ENCODE measurements at regions not wholly inside any gene's neighbourhood (a gene's known extent, or its start where the extent isn't known, plus 50 kb on each side); places are given as distances from the start of the nearest gene placed in this dataset.

- peaks cover 55% of the 10 kb centered on the region for H3K27me3 ChIP-seq (replicated peaks; ENCODE audit: insufficient read depth, low read length)
- H3K4me1 ChIP-seq (ENCODE audit: low read length): no peaks in the 10 kb centered on the region
These were observed 162.8 kb downstream of the BRD1 start for GRCh38 chr22:49664891-49665290.

GRCh38 chr22:49664371-49664881 lies 163.2 kb downstream of the BRD1 start:
- no peaks in the 10 kb centered on the region for H4K20me1 ChIP-seq (ENCODE audit: insufficient read depth, low read length)
- TF ChIP-seq EZH2phosphoT487 (IDR thresholded peaks at IDR 0.05; ENCODE audit: low read length) (no peak), CTCF (IDR thresholded peaks at IDR 0.05; ENCODE audit: low read length) (no peak), EZH2 (optimal IDR thresholded peaks at IDR 0.05; ENCODE audit: low read depth, low read length) (no peak)
- H3K4me3 ChIP-seq (ENCODE audit: low read length): no peak overlapping the region
- no peak overlapping the region for H3K27ac ChIP-seq (ENCODE audit: low read length)
- H3K79me2 ChIP-seq (ENCODE audit: low read length): no peaks in the 10 kb centered on the region
- H3K4me1 ChIP-seq (ENCODE audit: low read length): no peaks in the 10 kb centered on the region
- no peak overlapping the region for H3K4me2 ChIP-seq (ENCODE audit: low read depth, low read length)
- no peaks in the 10 kb centered on the region for H3K9me2 ChIP-seq (replicated peaks; ENCODE audit: insufficient read depth, low read length)
- H3K36me3 ChIP-seq (replicated peaks; ENCODE audit: insufficient read depth, low read length): no peaks in the 10 kb centered on the region
- H3F3A ChIP-seq (ENCODE audit: insufficient read depth, low read length): no peaks in the 10 kb centered on the region
- H3K9me3 ChIP-seq (replicated peaks; ENCODE audit: insufficient read depth, low read length): no peaks in the 10 kb centered on the region
- H3K9ac ChIP-seq (ENCODE audit: low read length): no peak overlapping the region
- peaks cover 54% of the 10 kb centered on the region for H3K27me3 ChIP-seq (replicated peaks; ENCODE audit: insufficient read depth, low read length)
- DNase-seq: no peak
- H2AFZ ChIP-seq (ENCODE audit: low read length): no peak overlapping the region

More at GRCh38 chr22:49664891-49665290, 162.8 kb downstream of the BRD1 start:
- no peak overlapping the region for H3K4me2 ChIP-seq (ENCODE audit: low read depth, low read length)
- no peak overlapping the region for H2AFZ ChIP-seq (ENCODE audit: low read length)
- no peaks in the 10 kb centered on the region for H3K9me2 ChIP-seq (replicated peaks; ENCODE audit: insufficient read depth, low read length)
- no peaks in the 10 kb centered on the region for H4K20me1 ChIP-seq (ENCODE audit: insufficient read depth, low read length)
- TF ChIP-seq CTCF (IDR thresholded peaks at IDR 0.05; ENCODE audit: low read length): no peak
- TF ChIP-seq EZH2phosphoT487 (IDR thresholded peaks at IDR 0.05; ENCODE audit: low read length): no peak
- TF ChIP-seq EZH2 (optimal IDR thresholded peaks at IDR 0.05; ENCODE audit: low read depth, low read length): no peak
- H3K9me3 ChIP-seq (replicated peaks; ENCODE audit: insufficient read depth, low read length): no peaks in the 10 kb centered on the region
- no peaks in the 10 kb centered on the region for H3F3A ChIP-seq (ENCODE audit: insufficient read depth, low read length)
- H3K27ac ChIP-seq (ENCODE audit: low read length): no peak overlapping the region
- H3K4me3 ChIP-seq (ENCODE audit: low read length): no peak overlapping the region
- no peaks in the 10 kb centered on the region for H3K36me3 ChIP-seq (replicated peaks; ENCODE audit: insufficient read depth, low read length)
- no peaks in the 10 kb centered on the region for H3K79me2 ChIP-seq (ENCODE audit: low read length)
- DNase-seq: no peak
- H3K9ac ChIP-seq (ENCODE audit: low read length): no peak overlapping the region

- no peaks in the 10 kb centered on the region for H4K20me1 ChIP-seq (ENCODE audit: insufficient read depth, low read length)
- no peak overlapping the region for H3K27ac ChIP-seq (ENCODE audit: low read length)
- H3K36me3 ChIP-seq (replicated peaks; ENCODE audit: insufficient read depth, low read length): no peaks in the 10 kb centered on the region
- H3K4me3 ChIP-seq (ENCODE audit: low read length): no peak overlapping the region
- no peak overlapping the region for H3K9ac ChIP-seq (ENCODE audit: low read length)
- no peaks in the 10 kb centered on the region for H3F3A ChIP-seq (ENCODE audit: insufficient read depth, low read length)
- peaks cover 48% of the 10 kb centered on the region for H3K27me3 ChIP-seq (replicated peaks; ENCODE audit: insufficient read depth, low read length)
- no peaks in the 10 kb centered on the region for H3K4me1 ChIP-seq (ENCODE audit: low read length)
- H3K4me2 ChIP-seq (ENCODE audit: low read depth, low read length): no peak overlapping the region
- H3K9me2 ChIP-seq (replicated peaks; ENCODE audit: insufficient read depth, low read length): no peaks in the 10 kb centered on the region
- TF ChIP-seq CTCF (IDR thresholded peaks at IDR 0.05; ENCODE audit: low read length): no peak
- TF ChIP-seq EZH2 (optimal IDR thresholded peaks at IDR 0.05; ENCODE audit: low read depth, low read length): no peak
- no peak for TF ChIP-seq EZH2phosphoT487 (IDR thresholded peaks at IDR 0.05; ENCODE audit: low read length)
- H2AFZ ChIP-seq (ENCODE audit: low read length): no peak overlapping the region
- DNase-seq: no peak
- no peaks in the 10 kb centered on the region for H3K9me3 ChIP-seq (replicated peaks; ENCODE audit: insufficient read depth, low read length)
- H3K79me2 ChIP-seq (ENCODE audit: low read length): no peaks in the 10 kb centered on the region
These were observed 163.8 kb downstream of the BRD1 start for GRCh38 chr22:49663823-49664222.

All from MM.1S (cell line).